ENCODE measurements at regions not wholly inside any gene's neighbourhood (a gene's known extent, or its start where the extent isn't known, plus 50 kb on each side); places are given as distances from the start of the nearest gene placed in this dataset.
"Not testable (repeated sequence)": the region's sequence is repeated elsewhere in the genome, so short reads cannot be mapped to it uniquely, and the experiment has no call there.

GRCh38 chr18:54662986-54663385 is 71.9 kb downstream of the DYNAP start:
- no peak for DNase-seq

- not testable (repeated sequence) for DNase-seq
These were observed 78.7 kb downstream of the DYNAP start for GRCh38 chr18:54669701-54670100.

- DNase-seq, result no peak
These were observed 80.3 kb downstream of the DYNAP start for GRCh38 chr18:54671291-54671881.

GRCh38 chr18:54672109-54672508 is 81.1 kb downstream of the DYNAP start:
- DNase-seq, result no peak

- no peak for DNase-seq
These were observed 81.9 kb downstream of the DYNAP start for GRCh38 chr18:54672846-54673475.

- DNase-seq, result no peak
These were observed 82.9 kb downstream of the DYNAP start for GRCh38 chr18:54673936-54674335.

- DNase-seq, result no peak
These were observed 84.0 kb downstream of the DYNAP start for GRCh38 chr18:54675076-54675475.

GRCh38 chr18:54679318-54680149 is 88.5 kb downstream of the DYNAP start:
- no peak for DNase-seq

GRCh38 chr18:54684784-54685183 is 93.7 kb downstream of the DYNAP start:
- DNase-seq, result no peak

- no peak for DNase-seq
These were observed 98.3 kb downstream of the DYNAP start for GRCh38 chr18:54689319-54689718.

- DNase-seq, result no peak
These were observed 99.2 kb downstream of the DYNAP start for GRCh38 chr18:54690198-54690597.

GRCh38 chr18:54692463-54692862 is 101.4 kb downstream of the DYNAP start:
- DNase-seq, result no peak

- DNase-seq, result no peak
These were observed 105.7 kb downstream of the DYNAP start for GRCh38 chr18:54696616-54697293.

- DNase-seq, result no peak
These were observed 109.5 kb downstream of the DYNAP start for GRCh38 chr18:54700580-54700979.

- DNase-seq, result no peak
These were observed 111.6 kb downstream of the DYNAP start for GRCh38 chr18:54702686-54703085.

GRCh38 chr18:54710074-54710899 is 118.0 kb upstream of the RAB27B start:
- no peak for DNase-seq

- DNase-seq, result no peak
These were observed 117.4 kb upstream of the RAB27B start for GRCh38 chr18:54710900-54711281.

GRCh38 chr18:54712306-54712705 is 116.0 kb upstream of the RAB27B start:
- no peak for DNase-seq

- DNase-seq, result no peak
These were observed 115.5 kb upstream of the RAB27B start for GRCh38 chr18:54712758-54713157.

GRCh38 chr18:54713386-54713785 is 114.9 kb upstream of the RAB27B start:
- no peak for DNase-seq

GRCh38 chr18:54714851-54715250 is 113.4 kb upstream of the RAB27B start:
- DNase-seq, result no peak

GRCh38 chr18:54716586-54716985 is 111.7 kb upstream of the RAB27B start:
- DNase-seq, result no peak

All from NK-92 treated with Interleukin-12 subunit alpha and Interleukin-12 subunit beta, amount 100 ng/mL, for 24 hours (cell line).